ENCODE measurements at regions not wholly inside any gene's neighbourhood (a gene's known extent, or its start where the extent isn't known, plus 50 kb on each side); places are given as distances from the start of the nearest gene placed in this dataset.

GRCh38 chr20:61027218-61027617 is 224.8 kb upstream of the CDH4 start:
- DNase-seq = no peak

- no peak for DNase-seq
Measured at GRCh38 chr20:61030130-61030529, 221.9 kb upstream of the CDH4 start.

- DNase-seq = no peak
Measured at GRCh38 chr20:61031101-61031830, 220.8 kb upstream of the CDH4 start.

GRCh38 chr20:61037498-61037897 is 214.6 kb upstream of the CDH4 start:
- no peak for DNase-seq

GRCh38 chr20:61041481-61041880 is 210.6 kb upstream of the CDH4 start:
- DNase-seq = no peak

GRCh38 chr20:61042506-61043385 is 209.3 kb upstream of the CDH4 start:
- no peak for DNase-seq

- no peak for DNase-seq
Measured at GRCh38 chr20:61043681-61044080, 208.4 kb upstream of the CDH4 start.

GRCh38 chr20:61044499-61044898 is 207.6 kb upstream of the CDH4 start:
- DNase-seq = no peak

GRCh38 chr20:61045091-61045490 is 207.0 kb upstream of the CDH4 start:
- DNase-seq = no peak

GRCh38 chr20:61045876-61046585 is 206.0 kb upstream of the CDH4 start:
- no peak for DNase-seq

GRCh38 chr20:61046721-61047351 is 205.2 kb upstream of the CDH4 start:
- DNase-seq = no peak

GRCh38 chr20:61047515-61047914 is 204.5 kb upstream of the CDH4 start:
- no peak for DNase-seq

GRCh38 chr20:61048302-61048701 is 203.8 kb upstream of the CDH4 start:
- DNase-seq = no peak

GRCh38 chr20:61049684-61050083 is 202.4 kb upstream of the CDH4 start:
- no peak for DNase-seq

- DNase-seq = no peak
Measured at GRCh38 chr20:61050336-61050890, 201.6 kb upstream of the CDH4 start.

GRCh38 chr20:61052195-61052750 is 199.8 kb upstream of the CDH4 start:
- DNase-seq = no peak

- DNase-seq = no peak
Measured at GRCh38 chr20:61052776-61053442, 199.2 kb upstream of the CDH4 start.

GRCh38 chr20:61053487-61053886 is 198.6 kb upstream of the CDH4 start:
- DNase-seq = no peak

GRCh38 chr20:61053889-61054288 is 198.2 kb upstream of the CDH4 start:
- DNase-seq = no peak

GRCh38 chr20:61054411-61054810 is 197.7 kb upstream of the CDH4 start:
- DNase-seq = no peak

GRCh38 chr20:61055180-61056010 is 196.7 kb upstream of the CDH4 start:
- no peak for DNase-seq

Data from inflammatory macrophage (primary cell).